Upper lobe of left lung (tissue), 6 donors: ENCODE measurements at regions not wholly inside any gene's neighbourhood (a gene's known extent, or its start where the extent isn't known, plus 50 kb on each side); places are given as distances from the start of the nearest gene placed in this dataset.

ENCODE experiments used
- ATAC-seq, 2 donors: fragments of 200-7000 bp; cut with Tn5 transposase; one replicate each; pipeline ENCODE4 v1.9.1; 2022; ENCODE audit warnings: mild to moderate bottlenecking in 2 of 2, moderate library complexity in 2 of 2; ENCODE audit not compliant: low FRiP score in 2 of 2
- DNase-seq, 2 donors: peaks; one replicate each; pipeline ENCODE4 v3.0.0-alpha.2; 2019 to 2020
- H3K27ac ChIP-seq, 4 donors: fragments of 200-600 bp; sonication (generic); one replicate each; pipeline ENCODE4 v1.5.1; 2016 to 2019
- H3K27me3 ChIP-seq, 4 donors: fragments of 200-600 bp; sonication (generic); one replicate each; pipeline ENCODE4 v1.5.1; 2017 to 2019
- H3K36me3 ChIP-seq, 4 donors: fragments of 200-600 bp; sonication (generic); one replicate each; pipeline ENCODE4 v1.5.1; 2016 to 2019
- H3K4me1 ChIP-seq, 4 donors: fragments of 200-600 bp; sonication (generic); one replicate each; pipeline ENCODE4 v1.5.1; 2018 to 2019
- H3K4me3 ChIP-seq, 4 donors: fragments of 200-600 bp; sonication (generic); one replicate each; pipeline ENCODE4 v1.5.1; 2017 to 2019; ENCODE audit warnings: mild to moderate bottlenecking in 2 of 4, moderate library complexity in 1 of 4
- H3K9me3 ChIP-seq, 4 donors: fragments of 200-600 bp; sonication (generic); one replicate each; pipeline ENCODE4 v1.5.1; 2018 to 2019
- CTCF ChIP-seq, 6 experiments: fragments of 450-650 bp in 4 of 6; fragments of 200-600 bp in 2 of 6; sonication (generic) in 2 of 6; IDR thresholded peaks; one replicate each; pipeline ENCODE4 v1.5.1; 2016 to 2019; ENCODE audit warnings: antibody characterized with exemption in 6 of 6
- EP300 ChIP-seq, 4 donors: sonication (generic); formaldehyde crosslinking; IDR thresholded peaks; one replicate each; pipeline ENCODE4 v1.5.1; 2017; ENCODE audit warnings: antibody characterized with exemption in 4 of 4, control low read depth in 2 of 4
- POLR2A ChIP-seq, 4 donors: fragments of 450-650 bp; IDR thresholded peaks; one replicate each; pipeline ENCODE4 v1.5.1; 2016 to 2017; ENCODE audit warnings: antibody characterized with exemption in 4 of 4, mild to moderate bottlenecking in 2 of 4
- POLR2AphosphoS5 ChIP-seq, 2 donors: sonication (generic); formaldehyde crosslinking; IDR thresholded peaks; one replicate each; pipeline ENCODE4 v1.5.1; 2017; ENCODE audit warnings: antibody characterized with exemption in 2 of 2
- WGBS, 2 donors: methylation state at CpG; one replicate each; pipeline ENCODE4 v1.1.5; 2017 to 2018; 5-methylcytosine and 5-hydroxymethylcytosine counted together
- donor health status: DM: no; HTN: no; CAD: no; lungs with moderate emphysema.
- donor health status: DM: no; HTN: yes; CAD: no; lungs with severe emphysema.

DNA sequence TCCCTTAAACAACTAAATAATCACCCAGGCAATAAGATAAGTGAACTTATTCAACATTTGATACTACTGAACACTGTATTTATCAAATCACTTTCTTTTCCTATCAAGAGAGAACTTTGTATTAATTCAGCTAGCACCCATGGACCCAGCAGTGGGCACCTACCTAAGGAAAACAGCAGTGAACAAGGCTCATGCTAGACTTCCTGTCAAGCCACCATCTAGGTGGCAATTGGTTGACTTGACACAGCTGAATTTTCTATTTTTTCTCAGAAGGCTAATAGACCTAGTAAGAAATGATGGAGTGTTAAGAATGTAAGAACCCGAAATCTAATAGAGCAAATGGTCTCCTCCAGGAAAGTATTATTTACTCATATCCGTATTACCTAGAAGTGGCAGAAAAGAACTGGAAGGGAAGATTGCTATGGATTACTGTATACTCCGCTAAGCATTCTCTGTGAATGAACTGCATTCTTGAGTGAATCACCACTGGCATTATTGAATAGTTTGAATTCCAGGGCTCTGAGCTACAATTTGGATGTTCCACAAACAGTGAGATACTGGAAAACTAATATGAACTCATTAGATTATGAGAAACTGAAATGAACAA lies 988.2 kb upstream of the CDH2 start:
- WGBS, 2 donors = 83 to 89% methylated on average over 3 of the region's 3 CpGs
- no peak overlapping the region for H3K27ac ChIP-seq

DNA sequence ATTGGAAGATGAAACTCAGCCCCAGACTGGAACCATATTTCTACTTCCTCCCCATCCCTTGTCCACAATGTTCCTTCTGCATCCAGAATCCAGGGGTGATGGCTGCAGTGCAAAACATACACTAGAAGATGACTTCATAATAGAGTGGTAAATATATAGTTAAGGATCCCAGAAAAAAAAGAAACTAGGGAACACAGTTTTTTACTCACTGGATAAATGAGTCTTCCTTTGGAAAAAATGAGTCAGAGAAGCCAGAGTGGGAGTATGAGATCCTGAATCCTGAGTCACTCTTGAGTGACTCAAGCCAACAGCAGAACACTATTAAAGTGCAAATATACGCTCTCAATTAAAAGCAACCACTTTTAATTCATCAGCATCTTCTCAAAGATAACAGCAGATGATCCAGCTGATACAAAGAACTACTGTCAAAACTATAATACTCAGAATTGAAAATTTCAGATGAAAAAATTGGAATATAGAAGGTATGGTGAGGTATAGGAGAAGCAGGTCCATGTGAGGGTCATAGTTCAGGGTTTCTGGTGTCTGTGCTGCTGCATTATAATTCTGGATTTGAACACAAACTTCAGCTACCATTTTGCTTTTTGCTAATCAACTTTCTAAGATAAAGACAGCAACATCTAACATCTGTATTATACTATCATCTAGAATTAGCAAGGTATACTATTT lies 987.2 kb upstream of the CDH2 start:
- H3K4me3 ChIP-seq = no peak overlapping the region
- 74 to 82% methylated on average over 1 of the region's 1 CpG for WGBS, 2 donors
- TF ChIP-seq CTCF (IDR thresholded peaks at IDR 0.05) (no peak), POLR2AphosphoS5 (IDR thresholded peaks at IDR 0.05) (no peak), EP300 (IDR thresholded peaks at IDR 0.05) (no peak), POLR2A (IDR thresholded peaks at IDR 0.05) (no peak)
- H3K27me3 ChIP-seq = no peaks in the 10 kb centered on the region
- H3K4me1 ChIP-seq = no peaks in the 10 kb centered on the region
- no peak for DNase-seq
- H3K9me3 ChIP-seq = no peaks in the 10 kb centered on the region
- no peak overlapping the region for H3K27ac ChIP-seq
- no peaks in the 10 kb centered on the region for H3K36me3 ChIP-seq
- ATAC-seq = peak in 1 of 2 donors; percentile 92

More for the DNA sequence above, 988.2 kb upstream of the CDH2 start:
- Histone ChIP-seq H3K9me3 (no peaks in the 10 kb centered on the region), H3K4me1 (no peaks in the 10 kb centered on the region), H3K27me3 (no peaks in the 10 kb centered on the region), H3K36me3 (no peaks in the 10 kb centered on the region), H3K4me3 (no peak overlapping the region)
- DNase-seq (no peak), ATAC-seq (peak; percentile 49 to 88)
- TF ChIP-seq POLR2AphosphoS5 (IDR thresholded peaks at IDR 0.05) (no peak), EP300 (IDR thresholded peaks at IDR 0.05) (no peak), CTCF (IDR thresholded peaks at IDR 0.05) (no peak), POLR2A (IDR thresholded peaks at IDR 0.05) (no peak)

DNA sequence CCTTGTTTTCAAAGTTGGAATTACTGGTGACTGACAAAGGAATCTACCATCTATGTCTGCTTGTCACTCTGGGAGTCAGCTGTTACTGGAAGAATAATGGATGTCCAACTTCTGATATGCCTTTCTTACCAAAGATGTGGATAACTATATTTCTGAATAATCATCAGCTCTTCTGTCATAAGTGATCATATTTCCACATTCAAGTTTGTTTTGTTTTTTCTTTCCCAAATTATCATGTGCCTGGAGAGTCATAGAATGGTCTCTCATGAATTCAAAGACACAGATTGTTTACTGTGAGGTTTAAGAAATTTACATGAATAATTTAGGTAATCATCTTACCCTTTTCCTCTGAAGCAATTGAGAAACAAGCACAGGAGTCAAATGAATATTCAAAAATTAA lies 986.7 kb upstream of the CDH2 start:
- H3K27me3 ChIP-seq = no peaks in the 10 kb centered on the region
- no peak overlapping the region for H3K27ac ChIP-seq
- no peak for TF ChIP-seq EP300 (IDR thresholded peaks at IDR 0.05)
- TF ChIP-seq POLR2A (IDR thresholded peaks at IDR 0.05) = no peak
- TF ChIP-seq POLR2AphosphoS5 (IDR thresholded peaks at IDR 0.05) = no peak
- no peak for TF ChIP-seq CTCF (IDR thresholded peaks at IDR 0.05)
- ATAC-seq (no peak), DNase-seq (no peak)
- H3K4me1 ChIP-seq = no peaks in the 10 kb centered on the region
- no peaks in the 10 kb centered on the region for H3K36me3 ChIP-seq
- H3K9me3 ChIP-seq = no peaks in the 10 kb centered on the region
- no peak overlapping the region for H3K4me3 ChIP-seq

GRCh38 chr18:29161429-29161828 lies 984.5 kb upstream of the CDH2 start:
- TF ChIP-seq POLR2A (IDR thresholded peaks at IDR 0.05) (no peak), POLR2AphosphoS5 (IDR thresholded peaks at IDR 0.05) (no peak), EP300 (IDR thresholded peaks at IDR 0.05) (no peak), CTCF (IDR thresholded peaks at IDR 0.05) (no peak)
- no peaks in the 10 kb centered on the region for H3K36me3 ChIP-seq
- ATAC-seq = no peak
- no peak overlapping the region for H3K27ac ChIP-seq
- no peaks in the 10 kb centered on the region for H3K27me3 ChIP-seq
- H3K9me3 ChIP-seq = no peaks in the 10 kb centered on the region
- DNase-seq = no peak
- H3K4me1 ChIP-seq = no peaks in the 10 kb centered on the region
- no peak overlapping the region for H3K4me3 ChIP-seq

DNA sequence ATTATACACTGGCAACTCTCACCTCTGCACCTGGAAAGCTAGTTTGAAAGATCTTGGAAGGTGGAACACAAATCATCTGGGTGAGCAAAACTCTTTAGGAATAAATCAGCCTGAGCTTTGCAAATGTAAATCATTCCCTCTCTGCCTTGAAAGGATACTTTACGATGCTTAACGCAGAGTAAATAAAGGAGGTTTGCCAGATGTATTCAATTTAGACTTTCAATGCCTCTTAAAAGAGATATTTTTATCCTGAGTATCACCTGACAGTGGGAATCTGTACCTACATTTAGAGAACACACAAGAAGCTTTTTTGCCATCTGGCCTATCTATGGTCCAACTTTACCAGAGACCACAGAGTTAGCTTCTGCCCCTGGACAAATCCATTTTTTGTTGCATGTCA lies 983.2 kb upstream of the CDH2 start:
- WGBS, 2 donors = 22 to 31% methylated on average over 2 of the region's 2 CpGs

More for the DNA sequence above, 983.2 kb upstream of the CDH2 start:
- no peak for TF ChIP-seq CTCF (IDR thresholded peaks at IDR 0.05)
- TF ChIP-seq POLR2A (IDR thresholded peaks at IDR 0.05) = no peak
- no peak for TF ChIP-seq POLR2AphosphoS5 (IDR thresholded peaks at IDR 0.05)
- TF ChIP-seq EP300 (IDR thresholded peaks at IDR 0.05) = no peak
- H3K4me3 ChIP-seq = no peak overlapping the region
- H3K9me3 ChIP-seq = no peaks in the 10 kb centered on the region
- H3K27ac ChIP-seq = no peak overlapping the region
- H3K36me3 ChIP-seq = no peaks in the 10 kb centered on the region
- no peaks in the 10 kb centered on the region for H3K4me1 ChIP-seq
- no peak for DNase-seq
- no peaks in the 10 kb centered on the region for H3K27me3 ChIP-seq
- ATAC-seq = no peak
